Activated CD8-positive, alpha-beta memory T cell treated with anti-CD3 and anti-CD28 coated beads, Interleukin-2, amount 10 ng/mL, durations not matched to agents 7 days and 5 days (primary cell): ENCODE measurements at regions not wholly inside any gene's neighbourhood (a gene's known extent, or its start where the extent isn't known, plus 50 kb on each side); places are given as distances from the start of the nearest gene placed in this dataset.

Source experiments
- ATAC-seq: fragments of 150-1000 bp; cut with Tn5 transposase; one replicate; pipeline ENCODE4 v1.10.0; 2021; ENCODE audit warnings: moderate library complexity
- CTCF ChIA-PET: fragments of 350-600 bp; sonication (Branson Sonifier 250); formaldehyde crosslinking; loops from one replicate; lab custom pipeline; 2021; ENCODE audit warnings: antibody characterized with exemption; lab: Charles Lee
- DNase-seq: peaks from one replicate; pipeline ENCODE4 v3.0.0-alpha.2; 2020
- H3K27ac Mint-ChIP-seq: one replicate; pipeline ENCODE4 v1.8.0; 2021; ENCODE audit warnings: mild to moderate bottlenecking, mixed read lengths
- H3K27me3 Mint-ChIP-seq: one replicate; pipeline ENCODE4 v1.8.0; 2021; ENCODE audit warnings: mixed read lengths
- H3K36me3 Mint-ChIP-seq: one replicate; pipeline ENCODE4 v1.8.0; 2021; ENCODE audit warnings: mild to moderate bottlenecking, mixed read lengths
- H3K4me1 Mint-ChIP-seq: one replicate; pipeline ENCODE4 v1.8.0; 2021; ENCODE audit warnings: mixed read lengths
- H3K4me3 Mint-ChIP-seq: one replicate; pipeline ENCODE4 v1.8.0; 2021; ENCODE audit warnings: mild to moderate bottlenecking, moderate library complexity, mixed read lengths
- H3K9me3 Mint-ChIP-seq: one replicate; pipeline ENCODE4 v1.8.0; 2022; ENCODE audit warnings: low read depth, mixed read lengths

GRCh38 chr5:2136728-2137333 is 254.1 kb upstream of the IRX4 start:
- no peaks in the 10 kb centered on the region for H3K27me3 Mint-ChIP-seq
- no peak for DNase-seq

GRCh38 chr5:2135833-2136232 is 253.1 kb upstream of the IRX4 start:
- no peak for DNase-seq
- ATAC-seq = no peak
- Mint-ChIP-seq H3K4me3 (no peak overlapping the region), H3K27me3 (no peaks in the 10 kb centered on the region), H3K27ac (no peak overlapping the region), H3K36me3 (no peaks in the 10 kb centered on the region), H3K4me1 (no peaks in the 10 kb centered on the region), H3K9me3 (peaks cover 6% of the 10 kb centered on the region)
- CTCF ChIA-PET = no interaction called here

More at GRCh38 chr5:2136728-2137333, 254.1 kb upstream of the IRX4 start:
- no peak for ATAC-seq
- Mint-ChIP-seq H3K36me3 (no peaks in the 10 kb centered on the region), H3K9me3 (peaks cover 6% of the 10 kb centered on the region), H3K27ac (no peak overlapping the region), H3K4me3 (no peak overlapping the region), H3K4me1 (no peaks in the 10 kb centered on the region)
- CTCF ChIA-PET = no interaction called here

DNA sequence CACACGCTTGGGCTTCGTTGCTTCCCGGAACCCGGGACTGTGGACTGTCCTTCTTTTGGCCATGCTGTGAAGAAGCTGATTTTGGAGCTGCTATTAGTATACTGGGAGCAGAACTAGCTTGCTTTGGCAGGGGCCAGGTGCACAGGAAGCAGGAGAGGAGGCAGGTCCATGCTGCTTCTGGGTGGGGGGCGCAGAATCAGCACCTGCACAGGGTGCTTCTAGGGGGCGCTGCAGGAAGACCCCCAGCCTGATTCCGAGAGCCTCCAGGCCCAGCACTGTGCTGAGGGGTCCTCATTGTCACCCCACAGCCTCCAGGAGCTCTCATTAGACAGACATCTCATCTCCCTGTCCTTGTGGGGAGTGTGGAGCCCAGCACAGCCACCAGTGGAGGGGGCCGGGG is 252.6 kb upstream of the IRX4 start:
- CTCF ChIA-PET = no interaction called here
- Mint-ChIP-seq H3K9me3 (peaks cover 6% of the 10 kb centered on the region), H3K27ac (no peak overlapping the region), H3K4me1 (no peaks in the 10 kb centered on the region), H3K36me3 (no peaks in the 10 kb centered on the region), H3K4me3 (no peak overlapping the region), H3K27me3 (no peaks in the 10 kb centered on the region)
- no peak for ATAC-seq
- no peak for DNase-seq

DNA sequence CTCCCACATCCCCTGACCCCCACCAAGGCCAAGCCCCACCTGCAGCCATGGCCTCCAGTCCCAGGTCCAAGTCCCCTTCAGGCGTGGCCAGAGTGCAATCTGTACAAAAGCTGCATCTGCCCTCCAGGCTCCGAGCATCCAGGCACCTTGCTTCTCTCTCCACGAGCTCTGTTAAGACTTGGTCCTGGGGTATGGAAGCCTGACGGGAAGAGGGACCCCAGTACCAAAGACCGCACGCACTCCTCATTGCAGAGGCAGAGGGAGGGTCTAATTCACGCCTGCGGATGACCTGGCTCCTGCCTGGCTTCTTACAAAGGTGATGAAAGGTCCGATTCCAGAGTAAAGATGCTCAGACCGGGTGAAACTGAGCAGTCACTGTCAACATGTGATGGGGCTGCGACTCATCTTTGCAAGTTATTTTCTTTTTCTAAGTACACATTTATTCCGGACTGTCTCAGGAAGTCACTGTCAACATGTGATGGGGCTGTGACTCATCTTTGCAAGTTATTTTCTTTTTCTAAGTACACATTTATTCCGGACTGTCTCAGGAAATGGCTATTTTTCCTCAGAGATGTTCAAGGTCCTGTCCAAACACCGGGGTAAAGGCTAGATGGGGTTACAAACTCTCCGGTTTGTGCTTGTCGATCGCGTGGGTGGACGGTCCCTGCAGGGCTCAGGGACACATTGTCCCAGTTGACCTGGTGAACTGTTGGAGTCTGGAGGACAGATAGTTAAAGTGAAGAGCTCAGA is 252.0 kb upstream of the IRX4 start:
- no peak for ATAC-seq
- Mint-ChIP-seq H3K9me3 (peaks cover 6% of the 10 kb centered on the region), H3K27ac (no peak overlapping the region), H3K4me3 (no peak overlapping the region), H3K36me3 (no peaks in the 10 kb centered on the region), H3K27me3 (no peaks in the 10 kb centered on the region), H3K4me1 (no peaks in the 10 kb centered on the region)
- CTCF ChIA-PET = no interaction called here
- DNase-seq = no peak

DNA sequence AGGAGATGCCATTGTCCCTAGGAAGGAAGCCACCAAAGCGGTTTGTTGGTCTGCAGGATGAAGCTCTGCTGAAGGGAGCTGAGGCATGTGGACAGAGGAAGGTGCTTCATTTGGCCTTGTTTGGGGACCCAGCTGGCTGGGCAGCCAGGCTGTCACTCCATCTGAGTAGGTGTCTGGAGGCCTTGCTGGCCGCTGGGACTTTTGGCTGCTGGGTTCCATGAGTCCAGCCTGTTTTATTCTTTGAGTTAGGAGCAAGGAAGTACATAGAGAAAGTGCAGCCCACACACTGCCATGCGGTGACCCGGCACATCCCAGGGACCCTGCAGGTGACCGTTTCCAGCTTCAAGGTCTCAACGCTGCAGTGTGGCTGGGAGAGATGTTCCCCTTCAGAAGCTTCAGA is 251.2 kb upstream of the IRX4 start:
- Mint-ChIP-seq H3K4me1 (no peaks in the 10 kb centered on the region), H3K27ac (no peak overlapping the region), H3K36me3 (no peaks in the 10 kb centered on the region), H3K9me3 (peaks cover 6% of the 10 kb centered on the region), H3K4me3 (no peak overlapping the region), H3K27me3 (peaks cover 4% of the 10 kb centered on the region)
- ATAC-seq (no peak), DNase-seq (no peak)
- CTCF ChIA-PET = no interaction called here

DNA sequence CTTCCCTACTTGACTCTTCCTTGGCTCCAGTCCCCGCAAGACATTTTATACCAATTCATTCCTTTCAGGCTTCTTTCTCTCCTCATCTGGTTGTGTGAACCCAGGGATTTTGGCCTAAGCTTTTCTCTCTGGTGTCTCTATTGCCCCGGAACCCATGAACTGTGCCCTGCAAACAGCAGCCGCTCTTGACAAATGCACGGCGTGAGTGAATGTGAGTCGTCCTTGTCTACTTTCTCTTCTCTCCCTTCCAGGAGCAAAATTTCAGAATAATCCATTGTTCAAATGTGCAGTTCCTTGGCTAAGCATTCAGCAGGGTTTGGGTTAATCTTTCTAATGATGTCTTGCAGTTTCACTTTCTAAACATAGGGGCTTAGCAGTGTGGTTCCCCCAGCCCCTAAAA is 250.4 kb upstream of the IRX4 start:
- CTCF ChIA-PET = no interaction called here
- Mint-ChIP-seq H3K36me3 (no peaks in the 10 kb centered on the region), H3K9me3 (peaks cover 6% of the 10 kb centered on the region), H3K27ac (no peak overlapping the region), H3K27me3 (peaks cover 6% of the 10 kb centered on the region), H3K4me1 (no peaks in the 10 kb centered on the region), H3K4me3 (no peak overlapping the region)
- ATAC-seq = no peak
- DNase-seq = no peak

DNA sequence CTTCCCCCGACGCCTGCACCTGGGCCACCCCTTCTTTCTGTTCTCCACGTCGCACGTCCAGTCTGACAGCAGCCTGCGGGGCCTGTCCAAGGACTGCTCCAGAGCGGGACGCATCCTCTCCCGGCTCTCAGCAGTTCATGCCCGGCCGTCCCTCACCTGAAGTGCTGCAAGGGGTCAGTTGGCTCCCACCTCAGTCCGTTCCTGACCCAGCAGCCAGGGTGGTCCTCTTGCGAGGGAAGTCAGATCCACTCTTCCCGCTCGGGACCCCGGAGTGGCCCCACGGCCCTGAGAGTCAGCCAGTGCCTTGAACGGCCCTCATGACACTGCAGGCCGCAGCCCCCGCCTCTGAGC is 249.7 kb upstream of the IRX4 start:
- CTCF ChIA-PET = no interaction called here
- DNase-seq (no peak), ATAC-seq (no peak)
- H3K27me3 Mint-ChIP-seq = peaks cover 6% of the 10 kb centered on the region
- no peaks in the 10 kb centered on the region for H3K4me1 Mint-ChIP-seq
- H3K9me3 Mint-ChIP-seq = peaks cover 6% of the 10 kb centered on the region
- H3K4me3 Mint-ChIP-seq = no peak overlapping the region
- no peak overlapping the region for H3K27ac Mint-ChIP-seq
- H3K36me3 Mint-ChIP-seq = no peaks in the 10 kb centered on the region

GRCh38 chr5:2131826-2132496 is 249.2 kb upstream of the IRX4 start:
- Mint-ChIP-seq H3K27ac (no peak overlapping the region), H3K36me3 (no peaks in the 10 kb centered on the region)
- no peak for ATAC-seq

DNA sequence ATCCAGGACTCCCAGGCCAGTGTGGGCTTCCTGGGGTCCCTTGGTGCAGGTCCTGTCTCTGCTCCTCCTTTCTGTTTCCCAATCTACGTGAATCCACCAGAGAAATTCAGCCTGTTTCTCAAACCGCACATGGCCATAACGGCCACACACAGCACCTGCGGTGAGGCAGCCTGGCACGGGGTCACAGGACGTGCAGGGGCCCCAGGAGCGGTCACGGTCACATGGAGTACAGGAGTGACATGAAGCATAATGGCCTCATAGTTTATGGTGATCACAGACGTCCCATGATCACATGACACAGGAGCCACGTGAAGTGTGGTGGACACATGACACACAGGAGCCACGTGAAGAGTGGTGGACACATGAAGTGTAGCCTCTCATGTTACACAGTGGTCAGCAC is 248.5 kb upstream of the IRX4 start:
- ATAC-seq (no peak), DNase-seq (peak; percentile 26)
- Mint-ChIP-seq H3K9me3 (no peaks in the 10 kb centered on the region), H3K27me3 (peaks cover 6% of the 10 kb centered on the region), H3K27ac (no peak overlapping the region), H3K4me3 (no peak overlapping the region), H3K36me3 (no peaks in the 10 kb centered on the region), H3K4me1 (no peaks in the 10 kb centered on the region)
- CTCF ChIA-PET = no interaction called here

More at GRCh38 chr5:2131826-2132496, 249.2 kb upstream of the IRX4 start:
- CTCF ChIA-PET = no interaction called here
- H3K4me1 Mint-ChIP-seq = no peaks in the 10 kb centered on the region
- H3K9me3 Mint-ChIP-seq = peaks cover 5% of the 10 kb centered on the region
- H3K27me3 Mint-ChIP-seq = peaks cover 6% of the 10 kb centered on the region
- H3K4me3 Mint-ChIP-seq = no peak overlapping the region
- peak; percentile 12 for DNase-seq

DNA sequence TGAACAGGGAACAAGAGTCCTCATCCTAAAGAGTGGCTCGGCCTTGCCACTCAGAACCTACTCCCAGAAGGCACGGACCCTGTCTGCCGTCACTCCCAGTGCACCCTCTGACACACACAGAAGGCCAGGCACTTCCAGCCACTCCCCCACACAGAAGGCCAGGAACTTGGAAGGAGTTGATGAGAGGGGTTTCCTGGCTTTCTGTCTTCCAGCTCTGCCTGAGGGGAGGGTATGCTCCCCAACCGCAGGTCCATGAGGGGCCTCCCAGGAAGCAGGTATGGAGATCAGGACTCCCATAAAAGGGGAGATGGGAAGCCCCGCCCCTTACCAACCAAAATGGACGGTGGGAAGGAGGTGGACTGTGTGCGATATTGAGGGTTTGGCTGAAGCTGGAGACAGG is 247.6 kb upstream of the IRX4 start:
- Mint-ChIP-seq H3K4me3 (no peak overlapping the region), H3K9me3 (no peaks in the 10 kb centered on the region), H3K4me1 (no peaks in the 10 kb centered on the region), H3K27ac (no peak overlapping the region), H3K36me3 (no peaks in the 10 kb centered on the region), H3K27me3 (peaks cover 6% of the 10 kb centered on the region)
- ATAC-seq (no peak), DNase-seq (no peak)
- CTCF ChIA-PET = no interaction called here

DNA sequence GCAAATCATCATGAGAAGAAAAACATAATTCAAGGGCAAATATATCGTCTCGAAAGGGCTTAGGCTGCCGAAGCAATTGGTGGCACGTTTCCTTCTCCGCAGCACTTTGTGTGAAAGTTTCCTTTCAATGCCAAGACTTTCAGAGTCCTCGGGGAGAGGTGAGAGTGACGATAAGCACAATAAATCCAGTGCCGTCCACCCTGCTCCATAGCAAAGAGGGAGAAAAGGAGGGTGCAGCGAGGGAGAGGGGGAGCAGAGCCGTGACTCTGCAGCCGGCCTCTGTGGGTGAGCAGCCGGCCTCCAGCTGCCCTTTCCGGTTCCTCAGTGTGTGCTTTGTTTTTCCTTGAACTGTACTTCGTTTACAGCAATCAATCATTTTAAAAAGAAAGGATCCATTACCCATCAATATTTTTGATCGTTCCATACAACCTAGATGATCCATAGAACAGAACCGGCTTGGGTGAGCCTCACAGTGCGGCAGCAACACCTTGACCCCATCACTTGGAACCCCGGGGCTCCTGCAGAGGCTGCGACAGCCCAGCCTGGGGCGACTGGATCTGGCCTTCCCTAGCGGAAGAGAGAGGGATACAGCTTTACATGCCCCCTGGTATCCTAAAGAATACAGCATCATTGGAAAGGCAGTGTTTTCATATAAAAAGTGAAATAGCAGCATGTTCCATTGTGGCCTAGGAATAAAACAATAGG is 247.0 kb upstream of the IRX4 start:
- DNase-seq (peak; percentile 9), ATAC-seq (no peak)
- no peak overlapping the region for H3K4me3 Mint-ChIP-seq
- no peaks in the 10 kb centered on the region for H3K36me3 Mint-ChIP-seq
- CTCF ChIA-PET = no interaction called here
- H3K4me1 Mint-ChIP-seq = no peaks in the 10 kb centered on the region
- peaks cover 6% of the 10 kb centered on the region for H3K27me3 Mint-ChIP-seq
- no peaks in the 10 kb centered on the region for H3K9me3 Mint-ChIP-seq
- no peak overlapping the region for H3K27ac Mint-ChIP-seq

DNA sequence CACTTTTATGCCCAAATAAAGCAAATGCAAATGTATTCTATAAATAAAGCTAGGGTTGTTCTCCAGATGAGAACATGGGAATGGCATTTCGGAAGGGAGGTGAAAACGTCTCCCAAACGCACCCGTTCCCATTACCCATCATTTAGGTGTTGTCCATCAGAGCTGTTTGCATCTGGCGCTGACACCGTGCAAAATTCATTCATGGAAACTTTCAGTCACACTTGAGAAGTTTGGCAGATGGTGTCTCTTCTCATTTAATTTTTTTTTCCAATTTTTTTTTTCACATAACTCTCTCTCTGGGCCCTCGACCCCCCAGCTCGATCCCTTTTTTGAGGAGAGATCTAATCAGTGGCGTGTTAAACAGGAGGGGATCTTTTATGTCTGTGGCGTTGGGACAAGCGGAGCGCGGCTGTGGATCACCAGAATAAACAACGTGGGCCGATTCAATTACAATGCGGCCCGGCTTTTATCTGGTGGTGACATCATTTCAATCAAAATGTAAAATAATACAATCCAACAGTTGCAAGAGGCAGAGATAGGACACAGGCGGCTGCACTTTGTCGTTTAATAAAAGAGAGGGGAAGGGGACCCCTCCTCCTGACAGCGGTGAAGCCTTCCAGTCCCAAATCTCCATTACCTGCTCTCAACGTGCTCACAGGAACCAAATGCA is 246.1 kb upstream of the IRX4 start:
- Mint-ChIP-seq H3K27me3 (peaks cover 6% of the 10 kb centered on the region), H3K9me3 (no peaks in the 10 kb centered on the region), H3K4me1 (no peaks in the 10 kb centered on the region), H3K4me3 (no peak overlapping the region), H3K27ac (no peak overlapping the region), H3K36me3 (no peaks in the 10 kb centered on the region)
- DNase-seq = peak; percentile 21
- CTCF ChIA-PET = no interaction called here
- ATAC-seq = no peak

GRCh38 chr5:2126512-2126911 is 243.8 kb upstream of the IRX4 start:
- H3K4me3 Mint-ChIP-seq = no peak overlapping the region
- peaks cover 5% of the 10 kb centered on the region for H3K9me3 Mint-ChIP-seq

More at GRCh38 chr5:2126512-2126911, 243.8 kb upstream of the IRX4 start:
- Mint-ChIP-seq H3K4me1 (no peaks in the 10 kb centered on the region), H3K27ac (no peak overlapping the region), H3K27me3 (peaks cover 6% of the 10 kb centered on the region), H3K36me3 (no peaks in the 10 kb centered on the region)
- ATAC-seq (no peak), DNase-seq (peak; percentile 19)
- CTCF ChIA-PET = no interaction called here
